GM12878 (cell line): ENCODE measurements at regions not wholly inside any gene's neighbourhood (a gene's known extent, or its start where the extent isn't known, plus 50 kb on each side); places are given as distances from the start of the nearest gene placed in this dataset.

Experiments
- ATAC-seq: fragments of 200-7000 bp; cut with Tn5 transposase; 3 replicates; pipeline ENCODE4 v1.9.1; 2020; ENCODE audit warnings: mild to moderate bottlenecking, moderate library complexity
- BruUV-seq: library from RNA; stranded (reverse); fragments of 400-500 nt; replicated peaks from 2 replicates; lab custom pipeline; 2021; lab: Mats Ljungman, UMichigan
- CTCF ChIA-PET: fragments of 300-600 bp; sonication (Branson Sonifier 250); formaldehyde crosslinking; extraction: SDS; loops from one replicate; lab custom pipeline; 2021; ENCODE audit warnings: inconsistent platforms; lab: Yijun Ruan, JAX
- POLR2A ChIA-PET: fragments of 350-600 bp; formaldehyde crosslinking; extraction: SDS; loops from one replicate; lab custom pipeline; 2021; ENCODE audit warnings: inconsistent platforms; lab: Charles Lee
- RAD21 ChIA-PET: fragments of 300-600 bp; sonication (Branson Sonifier 250); formaldehyde crosslinking; loops from one replicate; lab custom pipeline; 2023; ENCODE audit warnings: antibody characterized with exemption; ENCODE audit not compliant: unreplicated experiment; lab: Charles Lee
- SMC1A ChIA-PET: fragments of 300-600 bp; sonication (Branson Sonifier 250); formaldehyde crosslinking; loops from one replicate; lab custom pipeline; 2023; ENCODE audit not compliant: unreplicated experiment, uncharacterized antibody; lab: Charles Lee
- DNase-seq: peaks from one replicate; pipeline ENCODE4 v3.0.0-alpha.2; 2011; ENCODE audit warnings: low read depth, low spot score
- FAIRE-seq: peaks from 3 replicates; lab custom pipeline; 2011; peaks lifted over from hg19 to GRCh38; lab: Jason Lieb, UNC
- H2AFZ ChIP-seq: 2 replicates; pipeline ENCODE4 v1.6.0; 2011; ENCODE audit warnings: low read depth, low read length, control low read depth; ENCODE audit not compliant: control insufficient read depth
- H3K27ac ChIP-seq: 2 replicates; pipeline ENCODE4 v1.5.1; 2011; ENCODE audit warnings: control low read depth; ENCODE audit not compliant: control insufficient read depth, insufficient read depth
- H3K27me3 ChIP-seq, 2 experiments: replicated peaks in 1 of 2; 2 replicates each; pipeline versions ENCODE4 v1.6.0 to v1.6.1; 2011; ENCODE audit warnings: low read length in 1 of 2; ENCODE audit not compliant: control insufficient read depth in 2 of 2, insufficient read depth in 2 of 2
- H3K36me3 ChIP-seq, 2 experiments: 2 replicates each; pipeline ENCODE4 v1.5.1; 2011; ENCODE audit warnings: low read length in 1 of 2; ENCODE audit not compliant: control insufficient read depth in 2 of 2, insufficient read depth in 2 of 2
- H3K4me1 ChIP-seq: 2 replicates; pipeline ENCODE4 v1.6.1; 2011; ENCODE audit warnings: mild to moderate bottlenecking, low read length, moderate library complexity, mixed read lengths; ENCODE audit not compliant: control insufficient read depth, insufficient read depth
- H3K4me2 ChIP-seq: 2 replicates; pipeline ENCODE4 v1.6.0; 2011; ENCODE audit warnings: control low read depth; ENCODE audit not compliant: control insufficient read depth, insufficient read depth
- H3K4me3 ChIP-seq: fragments of 200-600 bp; sonication (generic); 2 replicates; pipeline ENCODE4 v1.5.1; 2016
- H3K79me2 ChIP-seq: 2 replicates; pipeline ENCODE4 v1.6.0; 2011; ENCODE audit warnings: low read length; ENCODE audit not compliant: control insufficient read depth, insufficient read depth
- H3K9ac ChIP-seq: 2 replicates; pipeline ENCODE4 v1.8.0; 2011; ENCODE audit warnings: low read length, control low read depth, mixed read lengths; ENCODE audit not compliant: control insufficient read depth, insufficient read depth
- H3K9me3 ChIP-seq: replicated peaks from 3 replicates; pipeline ENCODE4 v1.5.1; 2011; ENCODE audit warnings: mild to moderate bottlenecking, low read length; ENCODE audit not compliant: control insufficient read depth, insufficient read depth
- H4K20me1 ChIP-seq: 2 replicates; pipeline ENCODE4 v1.6.0; 2011; ENCODE audit not compliant: control insufficient read depth, insufficient read depth
- CEBPB ChIP-seq, 2 experiments: fragments of 150-350 bp in 1 of 2; IDR thresholded peaks; 2 replicates each; pipeline ENCODE4 v1.6.1; 2012 to 2014; ENCODE audit warnings: low read depth in 2 of 2, low read length in 2 of 2, borderline replicate concordance in 1 of 2, inconsistent platforms in 1 of 2
- MLLT1 ChIP-seq: fragments of 450-650 bp; IDR thresholded peaks from 2 replicates; pipeline ENCODE4 v1.6.1; 2016; ENCODE audit warnings: mild to moderate bottlenecking
- MTA3 ChIP-seq: IDR thresholded peaks from 2 replicates; pipeline ENCODE4 v1.6.1; 2012; ENCODE audit warnings: low read length, inconsistent platforms, borderline replicate concordance
- NRF1 ChIP-seq: conservative IDR thresholded peaks from 2 replicates; pipeline ENCODE4 v1.6.1; 2011; ENCODE audit warnings: mild to moderate bottlenecking, low read depth, low read length, improper control_type of control experiment
- PML ChIP-seq: IDR thresholded peaks from 2 replicates; pipeline ENCODE4 v1.6.1; 2012; ENCODE audit warnings: low read length, inconsistent platforms
- SP1 ChIP-seq: IDR thresholded peaks from one replicate; pipeline ENCODE4 v1.6.1; 2011; ENCODE audit warnings: low read depth, low read length
- TCF7 ChIP-seq: IDR thresholded peaks from 2 replicates; pipeline ENCODE4 v1.6.1; 2014; ENCODE audit warnings: antibody characterized with exemption, borderline replicate concordance
- ZNF622 ChIP-seq: fragments of 450-650 bp; IDR thresholded peaks from 2 replicates; pipeline ENCODE4 v1.6.1; 2017; ENCODE audit warnings: mild to moderate bottlenecking, inconsistent platforms
- ZZZ3 ChIP-seq: IDR thresholded peaks from 2 replicates; pipeline ENCODE4 v1.6.1; 2011; ENCODE audit warnings: low read depth; ENCODE audit not compliant: control insufficient read depth, insufficient read length
- WGBS: methylation state at CpG from one replicate; pipeline ENCODE4 v1.1.6; 2016; ENCODE audit warnings: low lambda C conversion rate; ENCODE audit not compliant: insufficient replicate concordance, insufficient coverage; ENCODE audit errors: missing lambda C conversion rate; 5-methylcytosine and 5-hydroxymethylcytosine counted together
- in situ Hi-C: fragments of 300-500 bp; cut with MboI; formaldehyde crosslinking; loops from 9 replicates; pipeline ENCODE4 v1.14.3; 2018; ENCODE audit warnings: mixed read lengths
- intact Hi-C: fragments of 100-400 bp; cut with micrococcal nuclease; formaldehyde crosslinking; loops from one replicate; pipeline ENCODE4 v1.14.2; 2022; ENCODE audit not compliant: unreplicated experiment
- TF ChIP-seq, protein P1 (sequence below): IDR thresholded peaks from 2 replicates; pipeline ENCODE4 v1.6.1; 2011; ENCODE audit warnings: borderline replicate concordance, low read depth, mild to moderate bottlenecking, moderate library complexity, low read length; ENCODE audit not compliant: insufficient read depth, poor library complexity, severe bottlenecking
- TF ChIP-seq, protein P2 (sequence below): fragments of 450-650 bp; IDR thresholded peaks from 2 replicates; pipeline ENCODE4 v1.6.1; 2018; ENCODE audit warnings: mild to moderate bottlenecking, low read depth, moderate library complexity; ENCODE audit not compliant: partially characterized antibody

GRCh38 chr3:180743813-180744590, 64.7 kb upstream of the CCDC39 start:
- H3K9me3 ChIP-seq = no peaks in the 10 kb centered on the region
- no peaks in the 10 kb centered on the region for H3K79me2 ChIP-seq
- no peak for ATAC-seq
- no TSS peak for BruUV-seq
- in situ Hi-C loops = no loop called here
- TF ChIP-seq MTA3 (no peak), SP1 (no peak), CEBPB (IDR thresholded peaks at IDR 0.05; ENCODE audit: borderline replicate concordance in 1 of 2, low read depth in 2 of 2, low read length in 2 of 2) (no peak), MLLT1 (no peak), ZZZ3 (no peak), TCF7 (no peak), NRF1 (no peak), PML (no peak), ZNF622 (no peak)
- TF ChIP-seq, protein P1, sequence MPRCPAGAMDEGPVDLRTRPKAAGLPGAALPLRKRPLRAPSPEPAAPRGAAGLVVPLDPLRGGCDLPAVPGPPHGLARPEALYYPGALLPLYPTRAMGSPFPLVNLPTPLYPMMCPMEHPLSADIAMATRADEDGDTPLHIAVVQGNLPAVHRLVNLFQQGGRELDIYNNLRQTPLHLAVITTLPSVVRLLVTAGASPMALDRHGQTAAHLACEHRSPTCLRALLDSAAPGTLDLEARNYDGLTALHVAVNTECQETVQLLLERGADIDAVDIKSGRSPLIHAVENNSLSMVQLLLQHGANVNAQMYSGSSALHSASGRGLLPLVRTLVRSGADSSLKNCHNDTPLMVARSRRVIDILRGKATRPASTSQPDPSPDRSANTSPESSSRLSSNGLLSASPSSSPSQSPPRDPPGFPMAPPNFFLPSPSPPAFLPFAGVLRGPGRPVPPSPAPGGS = no peak
- TF ChIP-seq, protein P2, sequence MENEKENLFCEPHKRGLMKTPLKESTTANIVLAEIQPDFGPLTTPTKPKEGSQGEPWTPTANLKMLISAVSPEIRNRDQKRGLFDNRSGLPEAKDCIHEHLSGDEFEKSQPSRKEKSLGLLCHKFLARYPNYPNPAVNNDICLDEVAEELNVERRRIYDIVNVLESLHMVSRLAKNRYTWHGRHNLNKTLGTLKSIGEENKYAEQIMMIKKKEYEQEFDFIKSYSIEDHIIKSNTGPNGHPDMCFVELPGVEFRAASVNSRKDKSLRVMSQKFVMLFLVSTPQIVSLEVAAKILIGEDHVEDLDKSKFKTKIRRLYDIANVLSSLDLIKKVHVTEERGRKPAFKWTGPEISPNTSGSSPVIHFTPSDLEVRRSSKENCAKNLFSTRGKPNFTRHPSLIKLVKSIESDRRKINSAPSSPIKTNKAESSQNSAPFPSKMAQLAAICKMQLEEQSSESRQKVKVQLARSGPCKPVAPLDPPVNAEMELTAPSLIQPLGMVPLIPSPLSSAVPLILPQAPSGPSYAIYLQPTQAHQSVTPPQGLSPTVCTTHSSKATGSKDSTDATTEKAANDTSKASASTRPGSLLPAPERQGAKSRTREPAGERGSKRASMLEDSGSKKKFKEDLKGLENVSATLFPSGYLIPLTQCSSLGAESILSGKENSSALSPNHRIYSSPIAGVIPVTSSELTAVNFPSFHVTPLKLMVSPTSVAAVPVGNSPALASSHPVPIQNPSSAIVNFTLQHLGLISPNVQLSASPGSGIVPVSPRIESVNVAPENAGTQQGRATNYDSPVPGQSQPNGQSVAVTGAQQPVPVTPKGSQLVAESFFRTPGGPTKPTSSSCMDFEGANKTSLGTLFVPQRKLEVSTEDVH = no peak
- ChIA-PET POLR2A (no interaction called here), SMC1A (interaction anchor here (1.0 kb wide), 1 partner anchor 8 kb away, joined by 4 read pairs; no protein-coding TSS in a partner anchor), RAD21 (no interaction called here), CTCF (no interaction called here)
- H3K36me3 ChIP-seq = no peaks in the 10 kb centered on the region
- H3K4me3 ChIP-seq = no peak overlapping the region
- WGBS = 34% methylated on average over 18 of the region's 18 CpGs
- FAIRE-seq = no peak
- no peak overlapping the region for H3K27ac ChIP-seq
- no peaks in the 10 kb centered on the region; a peak in 2 of 4 replicates for H3K27me3 ChIP-seq
- no peak overlapping the region for H3K9ac ChIP-seq
- DNase-seq = no peak
- no peaks in the 10 kb centered on the region for H4K20me1 ChIP-seq
- intact Hi-C loops = no loop called here
- no peak overlapping the region for H2AFZ ChIP-seq
- H3K4me1 ChIP-seq = no peaks in the 10 kb centered on the region
- no peak overlapping the region for H3K4me2 ChIP-seq
